ENCODE measurements at regions not wholly inside any gene's neighbourhood (a gene's known extent, or its start where the extent isn't known, plus 50 kb on each side); places are given as distances from the start of the nearest gene placed in this dataset.

DNA sequence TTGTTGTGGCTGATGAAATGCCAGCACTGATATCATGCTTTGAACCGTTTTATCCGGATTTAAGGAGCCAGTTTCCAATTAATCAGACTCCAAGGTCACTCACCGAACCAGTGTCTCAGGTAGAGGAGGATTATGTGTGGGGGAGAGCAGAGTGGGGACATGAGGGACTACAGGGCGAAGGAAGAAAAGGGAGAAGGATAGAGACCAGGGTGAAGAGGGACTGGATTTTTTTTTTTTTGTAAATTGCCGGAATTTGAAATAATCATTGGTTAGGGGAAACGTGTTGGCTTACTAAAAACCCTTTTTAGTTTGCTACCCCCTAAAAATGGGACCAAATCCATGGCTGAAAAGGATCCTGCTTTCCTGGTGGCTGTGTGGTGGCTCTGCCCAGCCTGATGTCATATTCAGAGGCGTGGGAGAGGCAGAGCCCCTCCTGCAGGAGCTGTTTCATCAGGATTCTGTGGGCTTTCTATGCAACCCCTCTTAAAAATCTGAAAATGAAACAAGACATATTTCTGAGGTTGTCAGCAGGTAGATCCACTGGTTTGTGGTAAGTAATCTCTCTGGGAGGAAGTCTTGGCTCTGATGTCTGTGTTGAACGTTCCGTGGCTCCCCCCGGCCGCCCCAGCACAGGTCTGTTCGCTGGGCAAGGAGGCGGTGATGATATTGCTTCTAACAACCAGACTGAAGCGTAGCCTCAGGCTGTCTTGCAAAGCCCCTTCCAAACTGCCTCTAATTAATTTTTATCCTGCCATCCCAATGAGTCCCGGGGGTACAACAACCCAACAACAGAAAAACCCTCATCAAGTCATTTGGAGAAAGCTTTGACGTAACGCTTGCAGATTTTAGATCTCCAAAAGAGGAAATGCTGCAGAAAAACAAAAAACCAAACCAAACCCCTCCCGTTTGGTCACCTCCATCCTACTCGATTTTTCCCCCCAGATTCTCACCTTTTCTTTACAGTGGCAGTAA lies 143.0 kb upstream of the ZFHX3 start:
- H4K91ac ChIP-seq (replicated peaks; ENCODE audit: insufficient read length, low read length): no peak overlapping the region
- H3K79me2 ChIP-seq (ENCODE audit: control insufficient read depth in 1 of 2, insufficient read depth in 2 of 2, low read length in 2 of 2): no peaks in the 10 kb centered on the region
- H3K18ac ChIP-seq (ENCODE audit: extremely low read depth, low read length): no peak overlapping the region
- H2BK120ac ChIP-seq (replicated peaks; ENCODE audit: low read depth, low read length): no peak overlapping the region
- ChIA-PET POLR2A (ENCODE audit: partially characterized antibody) (interaction anchor here (0.6 kb wide), 1 partner anchor 509 kb away, joined by 5 read pairs; no protein-coding TSS in a partner anchor), CTCF (ENCODE audit: partially characterized antibody) (interaction anchor here (0.7 to 1.5 kb wide), 12 partner anchors 8 to 360 kb away, joined by 3 to 6 read pairs (median 4); no protein-coding TSS in a partner anchor)
- H3K27ac ChIP-seq (ENCODE audit: low read depth, low read length): no peak overlapping the region
- no peaks in the 10 kb centered on the region; a peak in 1 of 7 replicates for H3K4me1 ChIP-seq (replicated peaks in 1 of 4; ENCODE audit: control insufficient read depth in 3 of 4, insufficient read depth in 4 of 4, low read length in 3 of 4)
- FAIRE-seq (no peak), DNase-seq (ENCODE audit: low read depth in 1 of 2, low spot score in 2 of 2) (no peak)
- no peak overlapping the region for H2AK5ac ChIP-seq (ENCODE audit: low read depth, low read length)
- H2BK20ac ChIP-seq (ENCODE audit: low read length): no peak overlapping the region
- H3K4ac ChIP-seq (replicated peaks; ENCODE audit: insufficient read length, low read depth, low read length): no peak overlapping the region
- 88% methylated on average over 19 of the region's 19 CpGs; no CpG with 5 or more reads in 1 of the 2 experiments for WGBS, 2 experiments (ENCODE audit: extremely low coverage in 1 of 2, insufficient coverage in 1 of 2, insufficient read length in 1 of 2, insufficient replicate concordance in 2 of 2, low coverage in 1 of 2, low lambda C conversion rate in 2 of 2, missing lambda C conversion rate in 1 of 2)
- no peak overlapping the region for H3K4me2 ChIP-seq (ENCODE audit: insufficient read depth in 1 of 2, low read depth in 2 of 2, low read length in 2 of 2)
- H2BK15ac ChIP-seq (ENCODE audit: low read length): no peak overlapping the region
- H3K14ac ChIP-seq (ENCODE audit: insufficient read length): no peak overlapping the region
- no peaks in the 10 kb centered on the region for H3K36me3 ChIP-seq (ENCODE audit: control insufficient read depth in 2 of 4, insufficient read depth in 4 of 4, low read length in 3 of 4)
- no peaks in the 10 kb centered on the region for H4K20me1 ChIP-seq (replicated peaks in 1 of 2; ENCODE audit: control insufficient read depth in 1 of 2, insufficient read depth in 2 of 2, low read length in 2 of 2)
- TF ChIP-seq, protein P1, sequence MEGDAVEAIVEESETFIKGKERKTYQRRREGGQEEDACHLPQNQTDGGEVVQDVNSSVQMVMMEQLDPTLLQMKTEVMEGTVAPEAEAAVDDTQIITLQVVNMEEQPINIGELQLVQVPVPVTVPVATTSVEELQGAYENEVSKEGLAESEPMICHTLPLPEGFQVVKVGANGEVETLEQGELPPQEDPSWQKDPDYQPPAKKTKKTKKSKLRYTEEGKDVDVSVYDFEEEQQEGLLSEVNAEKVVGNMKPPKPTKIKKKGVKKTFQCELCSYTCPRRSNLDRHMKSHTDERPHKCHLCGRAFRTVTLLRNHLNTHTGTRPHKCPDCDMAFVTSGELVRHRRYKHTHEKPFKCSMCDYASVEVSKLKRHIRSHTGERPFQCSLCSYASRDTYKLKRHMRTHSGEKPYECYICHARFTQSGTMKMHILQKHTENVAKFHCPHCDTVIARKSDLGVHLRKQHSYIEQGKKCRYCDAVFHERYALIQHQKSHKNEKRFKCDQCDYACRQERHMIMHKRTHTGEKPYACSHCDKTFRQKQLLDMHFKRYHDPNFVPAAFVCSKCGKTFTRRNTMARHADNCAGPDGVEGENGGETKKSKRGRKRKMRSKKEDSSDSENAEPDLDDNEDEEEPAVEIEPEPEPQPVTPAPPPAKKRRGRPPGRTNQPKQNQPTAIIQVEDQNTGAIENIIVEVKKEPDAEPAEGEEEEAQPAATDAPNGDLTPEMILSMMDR (IDR thresholded peaks at IDR 0.05; ENCODE audit: control extremely low read depth in 1 of 3, insufficient read depth in 1 of 3, low read depth in 1 of 3, low read length in 3 of 3): no peak
- TF ChIP-seq TCF12 (IDR thresholded peaks at IDR 0.05; ENCODE audit: low read depth, low read length): no peak
- no peak for TF ChIP-seq KDM1A (IDR thresholded peaks at IDR 0.05; ENCODE audit: borderline replicate concordance, low read length)
- no peak for TF ChIP-seq BACH1 (IDR thresholded peaks at IDR 0.05; ENCODE audit: low read length)
- no peak for TF ChIP-seq BRCA1 (IDR thresholded peaks at IDR 0.05; ENCODE audit: low read depth, low read length)
- no peak for TF ChIP-seq RBBP5 (IDR thresholded peaks at IDR 0.05; ENCODE audit: borderline replicate concordance, low read depth, low read length)
- TF ChIP-seq, protein P2, sequence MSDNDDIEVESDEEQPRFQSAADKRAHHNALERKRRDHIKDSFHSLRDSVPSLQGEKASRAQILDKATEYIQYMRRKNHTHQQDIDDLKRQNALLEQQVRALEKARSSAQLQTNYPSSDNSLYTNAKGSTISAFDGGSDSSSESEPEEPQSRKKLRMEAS (IDR thresholded peaks at IDR 0.05): no peak
- no peak for TF ChIP-seq USF2 (IDR thresholded peaks at IDR 0.05; ENCODE audit: low read length)
- no peak overlapping the region for H3K4me3 ChIP-seq (ENCODE audit: extremely low read depth in 1 of 4, insufficient read depth in 2 of 4, low read depth in 3 of 4, low read length in 4 of 4)
- no peak overlapping the region for H3K9ac ChIP-seq (replicated peaks in 1 of 4; ENCODE audit: extremely low read depth in 1 of 4, low read depth in 3 of 4, low read length in 3 of 4)
- H3K23me2 ChIP-seq (ENCODE audit: low read depth, low read length): no peaks in the 10 kb centered on the region
- no peaks in the 10 kb centered on the region for H3K79me1 ChIP-seq (ENCODE audit: low read depth, low read length)
- H3K27me3 ChIP-seq (replicated peaks in 1 of 4; ENCODE audit: control insufficient read depth in 3 of 4, extremely low read depth in 1 of 4, insufficient read depth in 3 of 4, low read length in 3 of 4): peaks cover 0 to 6% (median 0%) of the 10 kb centered on the region in 4 experiments; a peak in 2 of 7 replicates
- no peak overlapping the region for H3K23ac ChIP-seq (ENCODE audit: insufficient read length)
- no peak overlapping the region for H4K8ac ChIP-seq (ENCODE audit: extremely low read depth, insufficient read depth, low read length)
- no peak overlapping the region for H2BK12ac ChIP-seq (ENCODE audit: low read depth, low read length)
- H3K56ac ChIP-seq (replicated peaks; ENCODE audit: insufficient read length, low read depth, low read length): no peak overlapping the region
- H2BK5ac ChIP-seq (ENCODE audit: low read depth, low read length): no peak overlapping the region
- H2AFZ ChIP-seq (ENCODE audit: low read length): no peak overlapping the region
- no peaks in the 10 kb centered on the region for H3K9me3 ChIP-seq (ENCODE audit: insufficient read depth in 2 of 2, low read depth in 1 of 2, low read length in 1 of 2)
- no peak overlapping the region for H4K5ac ChIP-seq (ENCODE audit: insufficient read length, low read depth, low read length)

All from H1 (cell line).